SH-SY5Y (cell line): ENCODE measurements at regions not wholly inside any gene's neighbourhood (a gene's known extent, or its start where the extent isn't known, plus 50 kb on each side); places are given as distances from the start of the nearest gene placed in this dataset.

ENCODE experiments used
- GATA2 ChIP-seq: IDR thresholded peaks from 2 replicates; pipeline ENCODE4 v1.6.1; 2011; ENCODE audit warnings: mild to moderate bottlenecking, low read depth, low read length
- GATA3 ChIP-seq: IDR thresholded peaks from 2 replicates; pipeline ENCODE4 v1.6.1; 2011; ENCODE audit warnings: low read depth, mild to moderate bottlenecking, low read length, moderate library complexity

DNA sequence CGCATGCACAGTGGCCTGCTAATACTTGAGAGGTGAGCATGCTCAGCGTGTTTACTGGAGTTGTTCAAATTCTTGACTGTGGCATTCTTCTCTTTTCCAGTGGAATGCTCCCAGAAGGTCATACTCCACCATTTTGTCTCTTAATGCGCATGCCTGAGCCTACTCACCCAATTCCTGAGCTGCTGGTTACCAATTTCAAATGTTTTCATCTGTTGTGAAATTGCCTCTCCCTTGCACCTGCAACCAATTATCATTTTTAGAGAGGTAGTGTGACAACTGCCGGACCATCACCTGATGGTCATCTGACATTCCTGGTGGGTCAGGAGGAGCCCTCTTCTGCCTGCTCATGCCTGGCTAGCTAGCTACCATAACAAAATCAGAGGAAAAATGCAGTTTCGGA lies 82.2 kb upstream of the LIFR start:
- TF ChIP-seq GATA2 = no peak
- TF ChIP-seq GATA3 = no peak

DNA sequence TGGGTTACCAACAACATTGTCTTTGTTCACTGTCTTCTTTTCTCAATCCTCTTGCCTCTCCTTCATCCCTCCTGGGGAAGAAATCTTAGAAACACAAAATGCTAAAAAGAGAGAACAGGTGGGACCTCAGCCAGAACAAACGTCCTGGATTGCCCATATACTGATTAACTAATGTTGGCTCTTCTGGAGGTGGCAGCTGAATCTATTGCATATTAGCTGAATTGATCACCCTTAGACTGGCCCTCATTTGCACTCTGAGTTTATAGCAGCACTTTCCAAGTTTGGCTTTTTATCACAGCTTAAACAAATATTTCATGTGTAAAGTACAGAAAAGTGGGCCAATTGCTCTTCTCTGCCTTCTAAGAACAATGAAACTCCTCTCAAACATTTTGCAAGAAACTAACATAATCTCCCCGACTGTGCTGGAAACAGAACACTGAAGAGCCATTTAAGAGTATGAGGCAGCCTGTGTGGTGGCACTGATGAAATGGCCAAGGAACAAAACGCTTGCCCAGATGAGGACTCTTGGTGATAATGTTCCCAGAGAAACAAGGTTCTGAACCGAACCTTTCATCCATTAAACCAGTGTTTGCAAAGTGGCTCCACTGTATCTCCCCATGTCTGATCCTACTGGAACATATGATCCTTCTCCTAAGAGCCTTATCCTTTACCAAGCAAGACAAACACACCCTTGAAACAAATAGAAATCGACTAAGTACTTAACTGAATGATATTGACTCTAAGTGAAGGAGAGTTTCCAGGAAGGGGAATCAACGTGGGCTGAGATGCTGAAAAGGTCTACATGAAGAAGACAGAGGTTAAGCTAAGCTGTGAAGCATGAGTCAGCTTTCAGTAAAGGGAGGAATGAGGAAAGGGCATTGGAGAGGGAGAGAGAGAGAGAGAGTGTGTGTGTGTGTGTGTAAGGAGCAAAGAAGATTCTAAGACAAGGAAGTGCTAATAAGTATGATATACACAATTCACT lies 83.2 kb upstream of the LIFR start:
- no peak for TF ChIP-seq GATA2
- TF ChIP-seq GATA3 = no peak

DNA sequence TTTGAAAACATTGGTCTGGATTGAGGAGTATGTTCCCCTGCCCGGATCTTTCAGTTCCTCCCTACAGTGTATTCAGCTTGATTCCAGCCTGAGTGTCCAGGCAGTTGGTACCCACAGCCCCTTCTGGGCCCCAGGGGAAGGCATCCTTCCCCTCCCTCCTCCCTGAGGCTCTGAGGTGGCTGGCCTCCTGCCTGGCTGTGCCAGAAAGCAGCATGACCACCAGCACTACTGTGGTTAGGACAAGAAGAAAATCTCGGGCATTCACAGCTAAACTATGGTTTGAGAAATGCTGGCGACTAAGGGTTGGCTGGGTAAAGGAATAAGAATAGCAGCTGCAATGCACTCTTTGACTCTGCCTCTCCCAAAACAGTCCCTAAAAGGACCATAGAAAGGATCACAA lies 84.6 kb upstream of the LIFR start:
- TF ChIP-seq GATA2 = no peak
- no peak for TF ChIP-seq GATA3

DNA sequence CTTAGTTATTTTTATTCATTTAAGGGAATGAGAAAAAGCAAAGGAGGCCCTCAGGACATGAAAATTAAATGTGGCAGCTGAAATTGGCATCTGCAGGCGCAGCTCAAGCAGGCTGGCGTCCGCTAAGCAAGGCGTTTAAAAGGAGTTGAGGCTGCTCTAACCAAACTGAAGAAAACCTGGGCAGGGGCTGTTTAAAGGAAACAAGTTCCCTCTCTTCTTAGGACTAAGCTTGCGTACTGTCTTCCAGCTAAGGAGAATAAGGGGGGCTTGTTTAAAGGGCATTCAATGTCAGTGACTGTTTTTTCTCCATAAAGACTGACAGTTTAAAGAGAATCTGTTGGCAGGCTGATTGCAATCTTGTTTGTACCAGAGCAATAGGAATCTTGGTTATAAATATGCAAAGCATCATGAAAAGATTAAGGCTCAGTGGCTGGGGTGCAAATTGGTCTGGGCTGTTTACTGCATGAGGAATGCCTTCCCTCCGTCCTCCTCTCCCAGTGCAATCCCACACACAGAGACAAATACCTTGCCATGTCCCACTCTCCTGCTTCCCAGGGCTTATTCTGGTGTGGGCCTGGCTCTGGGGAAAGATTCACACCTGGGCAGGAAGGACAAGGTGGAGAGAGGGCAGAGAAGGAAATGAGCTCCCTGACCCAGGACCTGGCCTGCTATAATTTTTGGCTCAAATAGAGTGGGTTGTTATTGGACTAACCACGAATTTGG lies 85.9 kb upstream of the LIFR start:
- TF ChIP-seq GATA2 (peak; percentile 66), GATA3 (no peak)

DNA sequence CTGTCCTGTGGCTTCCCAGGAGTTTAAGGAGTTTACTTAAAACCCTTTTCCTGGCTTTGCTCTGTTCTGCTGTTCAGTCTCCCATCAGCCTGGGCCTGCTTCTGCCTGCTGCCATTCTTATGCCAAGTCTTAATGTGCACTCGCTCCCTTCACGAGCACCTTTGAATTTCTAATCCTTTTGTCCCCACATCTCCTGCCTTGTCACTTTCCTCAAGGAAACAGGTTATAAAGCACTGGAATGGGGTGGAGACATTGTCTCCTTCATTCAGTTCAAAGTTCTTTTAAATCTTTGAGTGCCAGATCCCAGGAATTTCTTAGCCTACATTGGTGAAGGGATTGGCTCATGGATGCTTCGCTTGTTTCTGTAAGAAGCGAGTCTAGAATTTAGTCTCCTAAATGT lies 87.2 kb upstream of the LIFR start:
- TF ChIP-seq GATA3 (no peak), GATA2 (no peak)

DNA sequence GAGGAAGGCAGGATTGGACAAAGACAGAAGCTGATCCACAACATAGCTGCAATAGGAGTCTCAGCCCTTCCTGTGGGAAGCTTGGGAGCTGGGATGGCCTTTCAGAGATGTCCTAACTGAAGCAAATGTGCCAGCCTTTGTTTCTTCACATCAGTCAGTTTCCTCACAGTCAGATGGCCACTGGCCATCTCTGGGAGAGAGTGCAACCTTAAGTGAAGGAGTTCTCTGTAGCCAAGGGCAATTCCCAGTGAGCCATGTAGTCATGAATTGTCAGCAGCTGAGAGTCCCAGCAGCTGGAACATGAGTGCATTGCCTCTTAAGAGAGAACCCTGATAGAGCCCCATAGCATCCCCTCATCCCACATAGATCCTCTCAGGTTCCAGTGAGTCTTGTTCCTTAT lies 89.1 kb upstream of the LIFR start:
- TF ChIP-seq GATA3 (no peak), GATA2 (no peak)

DNA sequence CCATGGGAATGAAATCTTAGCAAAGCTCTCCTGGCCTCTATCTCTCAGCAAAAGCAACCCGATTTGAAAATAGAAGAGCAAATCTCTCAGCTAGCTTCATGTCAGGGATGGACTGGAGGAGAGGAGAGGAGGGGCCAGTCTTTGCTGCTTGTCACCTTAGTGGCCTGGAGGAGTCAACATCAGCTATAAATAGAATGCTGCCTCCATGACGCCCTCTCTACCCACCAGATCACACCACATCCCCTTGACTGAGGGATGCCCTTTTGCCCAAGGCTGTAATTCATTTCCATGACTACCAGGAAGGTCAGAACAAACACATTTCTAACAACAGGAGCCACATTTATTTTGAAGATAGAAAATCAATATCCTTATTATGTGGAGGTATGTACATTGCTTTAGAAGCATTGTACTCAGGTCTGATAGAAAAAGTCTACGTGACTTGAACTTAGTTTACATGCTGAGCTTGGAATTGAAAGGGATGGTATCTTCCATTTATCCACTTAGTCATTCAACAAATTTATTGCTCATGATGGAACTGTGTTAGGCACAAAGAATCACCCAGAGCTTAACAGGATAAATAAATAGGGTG lies 92.4 kb upstream of the LIFR start:
- no peak for TF ChIP-seq GATA3
- no peak for TF ChIP-seq GATA2

DNA sequence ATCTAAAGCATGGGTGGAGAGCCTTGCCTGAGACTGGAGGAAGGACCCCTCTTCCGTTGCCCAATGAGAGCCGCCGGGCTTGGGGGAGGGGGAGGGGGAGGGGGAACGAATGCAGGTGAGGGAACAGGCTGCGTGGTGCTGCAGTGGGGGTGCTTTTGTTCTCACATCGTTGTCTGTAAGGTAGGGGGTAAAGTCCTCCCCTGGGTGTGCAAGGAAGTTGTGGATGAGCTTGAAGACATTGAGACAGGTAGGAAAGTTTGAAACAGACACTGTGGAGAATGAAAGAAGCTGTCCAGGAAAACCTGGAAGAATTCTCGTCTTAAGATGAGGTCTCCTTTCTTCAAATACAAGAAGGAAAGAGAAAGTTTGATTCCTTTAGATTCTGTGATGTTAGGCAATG lies 94.1 kb upstream of the LIFR start:
- no peak for TF ChIP-seq GATA3
- TF ChIP-seq GATA2 = no peak

DNA sequence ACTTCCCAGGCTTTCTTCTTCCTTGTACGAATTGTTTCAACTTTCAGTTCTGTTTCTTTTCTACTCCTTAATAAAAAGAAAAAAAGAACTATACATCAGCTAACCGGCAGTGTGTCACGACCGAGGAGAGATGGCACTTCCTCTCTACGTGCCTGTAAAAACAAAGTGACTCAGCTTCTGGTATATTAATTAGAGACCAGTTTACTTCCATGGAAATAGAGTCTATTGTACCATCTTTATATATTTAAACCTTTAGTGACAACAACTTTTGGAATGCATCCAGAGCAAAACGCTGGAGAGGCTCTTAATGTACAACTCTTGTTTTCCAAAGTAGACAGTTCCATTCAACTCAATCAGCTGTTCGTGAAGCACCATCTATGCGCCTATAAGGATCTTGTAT lies 94.5 kb upstream of the LIFR start:
- no peak for TF ChIP-seq GATA3
- TF ChIP-seq GATA2 = no peak

DNA sequence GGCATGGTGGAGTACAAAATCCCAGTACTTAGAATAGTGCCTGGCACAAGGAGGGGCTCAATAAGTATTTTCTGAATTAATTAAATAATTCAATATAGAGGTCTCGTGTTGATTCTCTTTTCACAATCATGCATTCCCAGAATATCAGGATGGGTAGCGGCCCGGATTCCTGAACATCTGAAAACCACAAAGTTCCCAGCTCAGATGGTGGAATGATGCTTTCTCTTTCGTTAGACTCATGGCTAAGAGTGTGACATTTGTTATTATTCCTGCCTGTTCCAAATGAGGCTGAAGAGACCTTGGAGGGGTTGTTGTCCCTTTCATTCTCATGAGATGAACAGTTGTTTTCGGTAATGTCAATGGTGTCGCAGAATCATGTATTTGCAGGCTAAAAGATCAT lies 95.4 kb upstream of the LIFR start:
- TF ChIP-seq GATA3 = no peak

DNA sequence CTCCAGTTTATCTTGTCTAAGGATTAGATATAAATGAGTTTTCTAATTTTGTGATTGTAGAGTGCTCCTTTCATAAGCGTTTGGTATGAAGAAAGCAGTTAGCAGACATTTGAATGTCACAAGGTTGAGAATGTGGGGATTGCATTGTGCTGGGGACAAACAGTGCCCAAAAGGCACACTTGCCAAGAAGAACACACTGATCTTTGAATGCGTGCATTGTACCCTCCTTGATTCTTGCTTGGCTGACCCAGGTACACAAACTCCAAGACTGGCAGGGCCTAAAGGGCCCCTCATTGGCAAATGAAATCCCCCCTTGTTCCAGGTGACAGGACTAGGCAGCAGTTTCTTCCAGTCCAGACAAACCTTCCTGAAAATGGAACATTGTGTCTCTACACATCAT lies 96.9 kb upstream of the LIFR start:
- TF ChIP-seq GATA3 (no peak), GATA2 (no peak)

DNA sequence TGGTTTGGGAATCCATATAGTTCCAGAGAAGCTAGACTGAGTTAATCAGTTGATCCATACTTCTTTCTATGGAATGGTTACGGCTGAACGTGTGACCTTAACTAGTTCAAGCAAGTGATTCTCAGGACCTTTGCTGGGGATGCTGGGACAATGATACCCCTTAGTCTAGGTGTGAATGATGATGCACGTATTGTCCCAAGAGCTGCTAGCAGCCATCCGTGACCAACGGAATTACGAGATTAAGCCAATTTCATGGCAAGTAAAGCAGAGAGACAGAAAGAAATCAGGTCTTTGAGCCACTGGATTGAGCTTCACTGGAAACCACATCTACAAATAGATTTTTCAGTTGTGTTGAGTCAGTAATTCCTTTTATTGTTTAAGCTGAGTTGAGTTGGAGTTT lies 99.2 kb upstream of the LIFR start:
- TF ChIP-seq GATA3 (no peak), GATA2 (no peak)

DNA sequence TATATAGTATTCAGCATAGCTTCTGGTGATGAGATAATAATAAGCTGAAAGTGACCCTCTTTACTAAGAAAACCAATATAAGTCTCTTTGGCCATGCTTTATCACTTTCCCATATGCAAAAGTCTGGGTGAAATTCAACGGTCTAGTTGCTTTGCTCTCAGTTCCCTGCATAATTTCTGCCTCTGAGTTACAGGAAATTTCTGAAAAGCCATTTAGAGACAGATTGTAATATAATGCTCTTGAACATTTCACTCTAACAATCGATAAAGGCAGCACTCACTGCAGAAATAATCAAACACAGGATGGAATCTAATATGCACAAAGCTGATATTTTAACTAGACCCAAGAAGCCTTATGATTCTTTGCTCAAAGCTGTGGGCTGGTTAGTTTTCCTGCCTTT lies 100.1 kb upstream of the LIFR start:
- no peak for TF ChIP-seq GATA3
- no peak for TF ChIP-seq GATA2

DNA sequence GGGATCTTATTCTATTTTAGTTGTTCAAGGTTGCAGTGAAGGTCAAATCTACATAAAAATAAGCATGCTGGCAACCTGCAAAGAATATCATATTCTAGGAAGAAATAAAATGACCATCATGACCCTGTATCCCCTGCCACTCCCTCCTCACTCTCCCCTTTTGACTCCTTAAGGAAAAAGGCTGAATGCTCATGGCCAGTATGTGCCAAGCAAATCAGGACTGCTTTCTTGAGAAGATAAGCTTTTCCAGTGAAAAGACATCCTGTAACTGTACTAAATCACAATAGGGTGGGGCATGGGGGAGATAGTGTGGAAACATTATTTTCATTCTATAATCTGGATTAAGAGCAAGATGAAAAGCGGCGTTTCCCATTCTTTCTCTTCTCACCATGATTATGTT lies 100.6 kb upstream of the LIFR start:
- TF ChIP-seq GATA2 (no peak), GATA3 (no peak)
